Osteocyte (in vitro differentiated cells): ENCODE measurements at regions not wholly inside any gene's neighbourhood (a gene's known extent, or its start where the extent isn't known, plus 50 kb on each side); places are given as distances from the start of the nearest gene placed in this dataset.

ENCODE experiments used
- DNase-seq: peaks from one replicate; pipeline ENCODE4 v3.0.0; 2021; ENCODE audit warnings: mixed read lengths; ENCODE audit not compliant: unreplicated experiment; ENCODE audit errors: extremely low spot score
- H3K27ac Mint-ChIP-seq: one replicate; pipeline ENCODE4 v1.8.0; 2021; ENCODE audit warnings: mild to moderate bottlenecking, mixed read lengths; ENCODE audit not compliant: unreplicated experiment
- H3K27me3 Mint-ChIP-seq: one replicate; pipeline ENCODE4 v1.8.0; 2021; ENCODE audit warnings: mixed read lengths; ENCODE audit not compliant: unreplicated experiment
- H3K36me3 Mint-ChIP-seq: one replicate; pipeline ENCODE4 v1.8.0; 2021; ENCODE audit warnings: mixed read lengths; ENCODE audit not compliant: unreplicated experiment
- H3K4me1 Mint-ChIP-seq: one replicate; pipeline ENCODE4 v1.8.0; 2021; ENCODE audit warnings: mixed read lengths; ENCODE audit not compliant: unreplicated experiment
- H3K4me3 Mint-ChIP-seq: one replicate; pipeline ENCODE4 v1.8.0; 2021; ENCODE audit warnings: mild to moderate bottlenecking, moderate library complexity, mixed read lengths; ENCODE audit not compliant: unreplicated experiment
- H3K9me3 Mint-ChIP-seq: one replicate; pipeline ENCODE4 v1.8.0; 2021; ENCODE audit warnings: mixed read lengths; ENCODE audit not compliant: unreplicated experiment
- CTCF ChIP-seq: fragments of 200-600 bp; sonication (generic); IDR thresholded peaks from 2 replicates; pipeline ENCODE4 v1.5.0; 2021; ENCODE audit warnings: antibody characterized with exemption, mild to moderate bottlenecking, moderate library complexity

GRCh38 chr12:84135586-84136279, 776.9 kb downstream of the SLC6A15 start:
- no peak for DNase-seq
- no peak overlapping the region for H3K4me3 Mint-ChIP-seq
- peaks cover 5% of the 10 kb centered on the region for H3K9me3 Mint-ChIP-seq
- H3K27me3 Mint-ChIP-seq: no peaks in the 10 kb centered on the region
- peaks cover 23% of the 10 kb centered on the region for H3K4me1 Mint-ChIP-seq
- H3K27ac Mint-ChIP-seq: no peak overlapping the region
- no peaks in the 10 kb centered on the region for H3K36me3 Mint-ChIP-seq
- TF ChIP-seq CTCF: no peak

- peaks cover 24% of the 10 kb centered on the region for H3K4me1 Mint-ChIP-seq
- H3K9me3 Mint-ChIP-seq: no peaks in the 10 kb centered on the region
These were observed 777.7 kb downstream of the SLC6A15 start for GRCh38 chr12:84134797-84135366.

GRCh38 chr12:84131076-84131475, 781.5 kb downstream of the SLC6A15 start:
- no peak for TF ChIP-seq CTCF
- Mint-ChIP-seq H3K27me3 (no peaks in the 10 kb centered on the region), H3K27ac (no peak overlapping the region), H3K36me3 (no peaks in the 10 kb centered on the region), H3K9me3 (no peaks in the 10 kb centered on the region), H3K4me1 (peaks cover 21% of the 10 kb centered on the region), H3K4me3 (no peak overlapping the region)
- DNase-seq: no peak

More at GRCh38 chr12:84134797-84135366, 777.7 kb downstream of the SLC6A15 start:
- H3K4me3 Mint-ChIP-seq: no peak overlapping the region
- no peak for TF ChIP-seq CTCF
- no peaks in the 10 kb centered on the region for H3K36me3 Mint-ChIP-seq
- no peak for DNase-seq
- no peak overlapping the region for H3K27ac Mint-ChIP-seq
- H3K27me3 Mint-ChIP-seq: no peaks in the 10 kb centered on the region

- no peak for TF ChIP-seq CTCF
- DNase-seq: no peak
- Mint-ChIP-seq H3K4me3 (no peak overlapping the region), H3K4me1 (peaks cover 12% of the 10 kb centered on the region), H3K9me3 (no peaks in the 10 kb centered on the region), H3K27ac (no peak overlapping the region), H3K36me3 (no peaks in the 10 kb centered on the region), H3K27me3 (no peaks in the 10 kb centered on the region)
These were observed 784.2 kb downstream of the SLC6A15 start for GRCh38 chr12:84128117-84128991.

- Mint-ChIP-seq H3K4me1 (no peaks in the 10 kb centered on the region), H3K9me3 (no peaks in the 10 kb centered on the region), H3K4me3 (no peak overlapping the region), H3K36me3 (no peaks in the 10 kb centered on the region), H3K27me3 (no peaks in the 10 kb centered on the region), H3K27ac (no peak overlapping the region)
- DNase-seq: no peak
- no peak for TF ChIP-seq CTCF
These were observed 788.4 kb downstream of the SLC6A15 start for GRCh38 chr12:84124211-84124610.
